CD14-positive monocyte (primary cell): ENCODE measurements at regions not wholly inside any gene's neighbourhood (a gene's known extent, or its start where the extent isn't known, plus 50 kb on each side); places are given as distances from the start of the nearest gene placed in this dataset.

Source experiments
- DNase-seq, 3 donors: peaks; one replicate each; pipeline ENCODE4 v3.0.0-alpha.2; 2011 to 2022
- H2AFZ ChIP-seq: 2 replicates; pipeline ENCODE4 v1.6.0; 2012; ENCODE audit warnings: mild to moderate bottlenecking, low read depth, low read length, inconsistent platforms; ENCODE audit not compliant: insufficient read depth, poor library complexity, severe bottlenecking
- H3K27ac ChIP-seq, 2 donors: 1 replicate in 1 of 2; 2 replicates in 1 of 2; pipeline ENCODE4 v1.5.1; 2012 to 2013; ENCODE audit warnings: low read length in 2 of 2, control low read depth in 1 of 2, inconsistent platforms in 1 of 2, low read depth in 1 of 2, mild to moderate bottlenecking in 1 of 2
- H3K27me3 ChIP-seq, 2 donors: one replicate each; pipeline versions ENCODE4 v1.6.0 to v1.6.1; 2011 to 2013; ENCODE audit warnings: low read length in 2 of 2; ENCODE audit not compliant: control insufficient read depth in 2 of 2, insufficient read depth in 2 of 2
- H3K36me3 ChIP-seq, 2 donors: replicated peaks in 1 of 2; 1 replicate in 1 of 2; 2 replicates in 1 of 2; pipeline versions ENCODE4 v1.5.1 to v1.6.1; 2012 to 2013; ENCODE audit warnings: low read length in 2 of 2, control low read depth in 1 of 2, inconsistent platforms in 1 of 2, mild to moderate bottlenecking in 1 of 2; ENCODE audit not compliant: insufficient read depth in 2 of 2, control insufficient read depth in 1 of 2
- H3K4me1 ChIP-seq, 2 donors: 1 replicate in 1 of 2; 2 replicates in 1 of 2; pipeline versions ENCODE4 v1.5.1 to v1.6.1; 2012 to 2013; ENCODE audit warnings: low read length in 2 of 2, control low read depth in 1 of 2, inconsistent platforms in 1 of 2, mild to moderate bottlenecking in 1 of 2, moderate library complexity in 1 of 2; ENCODE audit not compliant: insufficient read depth in 2 of 2, control insufficient read depth in 1 of 2
- H3K4me2 ChIP-seq: replicated peaks from 2 replicates; pipeline ENCODE3; 2012; ENCODE audit warnings: low read length, moderate library complexity, mild to moderate bottlenecking; ENCODE audit not compliant: poor library complexity, severe bottlenecking; ENCODE audit errors: extremely low read depth
- H3K4me3 ChIP-seq, 3 experiments: fragments of 200-600 bp in 1 of 3; sonication (generic) in 1 of 3; replicated peaks in 1 of 3; 1 replicate in 2 of 3; 2 replicates in 1 of 3; pipeline ENCODE4 v1.5.1; 2011 to 2013; ENCODE audit warnings: low read length in 3 of 3, mild to moderate bottlenecking in 3 of 3, control low read depth in 2 of 3, low read depth in 2 of 3, inconsistent platforms in 1 of 3, moderate library complexity in 1 of 3
- H3K79me2 ChIP-seq: 2 replicates; pipeline ENCODE4 v1.6.0; 2012; ENCODE audit warnings: mild to moderate bottlenecking, control low read depth, inconsistent platforms, low read length, moderate library complexity; ENCODE audit not compliant: insufficient read depth
- H3K9ac ChIP-seq: 2 replicates; pipeline ENCODE4 v1.6.0; 2017; ENCODE audit warnings: low read length, mild to moderate bottlenecking; ENCODE audit not compliant: insufficient read depth, poor library complexity, severe bottlenecking
- H3K9me3 ChIP-seq, 2 donors: replicated peaks in 1 of 2; 1 replicate in 1 of 2; 2 replicates in 1 of 2; pipeline versions ENCODE4 v1.5.1 to v1.6.1; 2012 to 2013; ENCODE audit warnings: low read length in 2 of 2, control low read depth in 1 of 2; ENCODE audit not compliant: control insufficient read depth in 1 of 2, insufficient read depth in 1 of 2
- H4K20me1 ChIP-seq: 2 replicates; pipeline ENCODE4 v1.6.0; 2012; ENCODE audit warnings: mild to moderate bottlenecking, low read length, control low read depth, moderate library complexity; ENCODE audit not compliant: insufficient read depth
- H3K27ac Mint-ChIP-seq, 7 donors: one replicate each; pipeline ENCODE4 v1.8.0; 2020; ENCODE audit warnings: mild to moderate bottlenecking in 7 of 7, mixed read lengths in 7 of 7, moderate library complexity in 6 of 7, inconsistent platforms in 2 of 7
- H3K27me3 Mint-ChIP-seq, 3 donors: one replicate each; pipeline ENCODE4 v1.8.0; 2021 to 2022; ENCODE audit warnings: low read depth in 3 of 3, mild to moderate bottlenecking in 3 of 3, mixed read lengths in 3 of 3, moderate library complexity in 3 of 3, inconsistent platforms in 1 of 3
- H3K36me3 Mint-ChIP-seq, 2 donors: one replicate each; pipeline ENCODE4 v1.8.0; 2020; ENCODE audit warnings: mixed read lengths in 2 of 2, inconsistent platforms in 1 of 2, mild to moderate bottlenecking in 1 of 2
- H3K4me1 Mint-ChIP-seq: one replicate; pipeline ENCODE4 v1.8.0; 2020; ENCODE audit warnings: mild to moderate bottlenecking, mixed read lengths
- H3K4me3 Mint-ChIP-seq, 2 donors: one replicate each; pipeline ENCODE4 v1.8.0; 2020; ENCODE audit warnings: mild to moderate bottlenecking in 2 of 2, mixed read lengths in 2 of 2, moderate library complexity in 1 of 2
- H3K9me3 Mint-ChIP-seq, 7 donors: one replicate each; pipeline ENCODE4 v1.8.0; 2020 to 2022; ENCODE audit warnings: mixed read lengths in 7 of 7, mild to moderate bottlenecking in 6 of 7, moderate library complexity in 6 of 7, inconsistent platforms in 2 of 7
- WGBS: methylation state at CpG from one replicate; pipeline ENCODE4 v1.1.5; 2013; ENCODE audit warnings: missing lambda C conversion rate; ENCODE audit not compliant: insufficient coverage; 5-methylcytosine and 5-hydroxymethylcytosine counted together
- intact Hi-C, 2 donors: fragments of 100-400 bp; cut with micrococcal nuclease; formaldehyde crosslinking; loops; one replicate each; pipeline versions ENCODE4 v1.15.0 to v1.15.1; 2023
- TF ChIP-seq, protein P1 (sequence below): fragments of 200-600 bp; IDR thresholded peaks from one replicate; pipeline ENCODE4 v1.8.0; 2022; ENCODE audit warnings: antibody characterized with exemption, mild to moderate bottlenecking

DNA sequence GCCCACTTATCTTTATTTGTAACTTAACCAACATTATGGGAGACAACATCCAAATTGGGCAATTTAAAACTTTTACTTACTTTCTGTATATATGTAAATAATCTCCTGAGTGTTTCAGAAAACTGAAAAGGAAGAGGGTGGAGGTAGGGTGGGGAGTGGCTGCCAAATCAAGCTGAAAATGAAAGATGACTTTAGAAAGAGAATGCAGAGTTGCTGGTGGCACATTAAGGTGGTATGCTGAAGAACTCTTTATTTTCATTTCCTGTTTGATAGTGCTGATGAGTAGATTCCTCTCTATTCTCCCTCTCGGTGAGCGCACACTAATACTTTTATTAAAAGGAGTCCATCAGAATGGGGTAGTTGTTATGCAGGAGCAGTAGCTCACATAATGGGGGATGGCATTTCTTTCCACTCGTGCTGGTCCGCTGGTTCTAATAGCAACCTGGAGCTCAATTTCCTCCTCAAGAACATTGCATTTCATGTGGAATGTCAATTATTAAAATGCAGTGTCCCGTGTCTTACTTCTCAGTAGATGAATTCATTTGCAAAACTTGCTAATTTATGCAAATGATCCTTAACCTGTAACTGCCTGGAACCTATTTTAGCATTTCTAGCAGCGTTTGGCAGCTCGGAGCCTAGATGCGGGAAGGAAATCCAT lies 466.9 kb upstream of the HNRNPA3 start:
- Histone ChIP-seq H3K4me1 (no peaks in the 10 kb centered on the region), H3K79me2 (no peaks in the 10 kb centered on the region), H3K9me3 (no peaks in the 10 kb centered on the region), H3K4me3 (no peak overlapping the region), H3K36me3 (no peaks in the 10 kb centered on the region), H3K27me3 (no peaks in the 10 kb centered on the region), H4K20me1 (no peaks in the 10 kb centered on the region), H2AFZ (no peak overlapping the region), H3K27ac (no peak overlapping the region), H3K9ac (no peak overlapping the region), H3K4me2 (no peak overlapping the region)
- H3K9me3 Mint-ChIP-seq, result peaks cover 0 to 2% (median 0%) of the 10 kb centered on the region in 7 donors
- H3K27ac Mint-ChIP-seq, result no peak overlapping the region
- DNase-seq, result no peak
- intact Hi-C loops, result no loop called here
- WGBS, result no CpG with 5 or more reads among the region's 8 CpGs
- TF ChIP-seq, protein P1, sequence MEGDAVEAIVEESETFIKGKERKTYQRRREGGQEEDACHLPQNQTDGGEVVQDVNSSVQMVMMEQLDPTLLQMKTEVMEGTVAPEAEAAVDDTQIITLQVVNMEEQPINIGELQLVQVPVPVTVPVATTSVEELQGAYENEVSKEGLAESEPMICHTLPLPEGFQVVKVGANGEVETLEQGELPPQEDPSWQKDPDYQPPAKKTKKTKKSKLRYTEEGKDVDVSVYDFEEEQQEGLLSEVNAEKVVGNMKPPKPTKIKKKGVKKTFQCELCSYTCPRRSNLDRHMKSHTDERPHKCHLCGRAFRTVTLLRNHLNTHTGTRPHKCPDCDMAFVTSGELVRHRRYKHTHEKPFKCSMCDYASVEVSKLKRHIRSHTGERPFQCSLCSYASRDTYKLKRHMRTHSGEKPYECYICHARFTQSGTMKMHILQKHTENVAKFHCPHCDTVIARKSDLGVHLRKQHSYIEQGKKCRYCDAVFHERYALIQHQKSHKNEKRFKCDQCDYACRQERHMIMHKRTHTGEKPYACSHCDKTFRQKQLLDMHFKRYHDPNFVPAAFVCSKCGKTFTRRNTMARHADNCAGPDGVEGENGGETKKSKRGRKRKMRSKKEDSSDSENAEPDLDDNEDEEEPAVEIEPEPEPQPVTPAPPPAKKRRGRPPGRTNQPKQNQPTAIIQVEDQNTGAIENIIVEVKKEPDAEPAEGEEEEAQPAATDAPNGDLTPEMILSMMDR, result no peak
- H3K4me1 Mint-ChIP-seq, result no peaks in the 10 kb centered on the region
- H3K4me3 Mint-ChIP-seq, result no peak overlapping the region
- no peaks in the 10 kb centered on the region for H3K36me3 Mint-ChIP-seq
- H3K27me3 Mint-ChIP-seq, result peaks cover 2 to 3% (median 2%) of the 10 kb centered on the region in 3 donors

DNA sequence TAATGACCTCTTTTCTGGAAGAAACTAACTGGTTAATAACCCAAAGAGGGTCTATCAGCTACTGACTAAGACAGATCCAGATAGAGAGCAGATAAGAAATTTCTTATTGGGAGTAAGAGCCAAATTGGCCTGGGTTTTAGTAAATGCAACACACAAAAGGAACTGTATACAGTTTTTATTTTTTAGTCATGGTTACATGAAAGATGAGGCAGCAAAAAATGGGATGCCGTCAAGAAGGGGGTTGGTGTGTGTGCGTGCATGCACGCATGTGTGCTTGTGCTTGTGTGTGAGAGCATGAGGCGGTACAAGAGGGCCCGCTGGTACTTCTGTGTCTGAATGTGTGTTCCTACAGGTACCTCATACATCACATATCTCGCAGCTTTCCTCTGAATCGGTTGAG lies 466.2 kb upstream of the HNRNPA3 start:
- peaks cover 0 to 2% (median 0%) of the 10 kb centered on the region in 7 donors for H3K9me3 Mint-ChIP-seq
- TF ChIP-seq, protein P1, result no peak
- H4K20me1 ChIP-seq, result no peaks in the 10 kb centered on the region
- WGBS, result no CpG with 5 or more reads among the region's 7 CpGs
- no peak overlapping the region for H3K27ac Mint-ChIP-seq
- no peak overlapping the region for H3K4me3 ChIP-seq
- no peak overlapping the region for H2AFZ ChIP-seq
- H3K36me3 Mint-ChIP-seq, result no peaks in the 10 kb centered on the region
- H3K79me2 ChIP-seq, result no peaks in the 10 kb centered on the region
- no peak for DNase-seq
- H3K4me3 Mint-ChIP-seq, result no peak overlapping the region
- H3K27me3 ChIP-seq, result no peaks in the 10 kb centered on the region
- no peaks in the 10 kb centered on the region for H3K9me3 ChIP-seq
- no peak overlapping the region for H3K4me2 ChIP-seq
- H3K27me3 Mint-ChIP-seq, result peaks cover 2 to 3% (median 2%) of the 10 kb centered on the region in 3 donors
- H3K9ac ChIP-seq, result no peak overlapping the region
- H3K4me1 ChIP-seq, result no peaks in the 10 kb centered on the region
- H3K4me1 Mint-ChIP-seq, result no peaks in the 10 kb centered on the region
- no peak overlapping the region for H3K27ac ChIP-seq
- intact Hi-C loops, result no loop called here
- no peaks in the 10 kb centered on the region for H3K36me3 ChIP-seq
